ACC112 (cell line): ENCODE measurements at regions not wholly inside any gene's neighbourhood (a gene's known extent, or its start where the extent isn't known, plus 50 kb on each side); places are given as distances from the start of the nearest gene placed in this dataset.

Experiments used
- H2AFZ ChIP-seq: fragments of 200-600 bp; sonication (generic); one replicate; pipeline ENCODE4 v1.6.0; 2017; ENCODE audit warnings: antibody characterized with exemption, low read length; ENCODE audit not compliant: unreplicated experiment
- H3K27ac ChIP-seq: fragments of 200-600 bp; sonication (generic); 2 replicates; pipeline ENCODE4 v1.5.1; 2014; ENCODE audit warnings: low read depth, mild to moderate bottlenecking, antibody characterized with exemption, low read length, moderate library complexity
- H3K27me3 ChIP-seq: fragments of 200-600 bp; sonication (generic); 2 replicates; pipeline ENCODE4 v1.6.1; 2014; ENCODE audit warnings: mild to moderate bottlenecking, antibody characterized with exemption, low read length, moderate library complexity, mixed read lengths; ENCODE audit not compliant: insufficient read depth
- H3K36me3 ChIP-seq: fragments of 200-600 bp; sonication (generic); 2 replicates; pipeline ENCODE4 v1.6.1; 2016; ENCODE audit warnings: mild to moderate bottlenecking, antibody characterized with exemption, low read length, moderate library complexity, mixed read lengths; ENCODE audit not compliant: insufficient read depth
- H3K4me1 ChIP-seq: fragments of 200-600 bp; sonication (generic); one replicate; pipeline ENCODE4 v1.6.1; 2016; ENCODE audit warnings: low read length, mixed read lengths; ENCODE audit not compliant: insufficient read depth, unreplicated experiment, control insufficient read depth
- H3K4me3 ChIP-seq: fragments of 200-600 bp; sonication (generic); 2 replicates; pipeline ENCODE4 v1.5.1; 2014; ENCODE audit warnings: mild to moderate bottlenecking, low read depth, low read length
- H3K79me2 ChIP-seq: fragments of 200-600 bp; sonication (generic); one replicate; pipeline ENCODE4 v1.6.0; 2016; ENCODE audit warnings: low read length; ENCODE audit not compliant: control insufficient read depth, unreplicated experiment, insufficient read depth

- no peak overlapping the region for H3K4me3 ChIP-seq
- no peak overlapping the region for H3K27ac ChIP-seq
- peaks cover 18% of the 10 kb centered on the region for H3K4me1 ChIP-seq
- H3K36me3 ChIP-seq: no peaks in the 10 kb centered on the region
- no peaks in the 10 kb centered on the region for H3K27me3 ChIP-seq
- no peaks in the 10 kb centered on the region for H3K79me2 ChIP-seq
- H2AFZ ChIP-seq: no peak overlapping the region
Measured at GRCh38 chr9:13383855-13384254, 104.4 kb upstream of the MPDZ start.

DNA sequence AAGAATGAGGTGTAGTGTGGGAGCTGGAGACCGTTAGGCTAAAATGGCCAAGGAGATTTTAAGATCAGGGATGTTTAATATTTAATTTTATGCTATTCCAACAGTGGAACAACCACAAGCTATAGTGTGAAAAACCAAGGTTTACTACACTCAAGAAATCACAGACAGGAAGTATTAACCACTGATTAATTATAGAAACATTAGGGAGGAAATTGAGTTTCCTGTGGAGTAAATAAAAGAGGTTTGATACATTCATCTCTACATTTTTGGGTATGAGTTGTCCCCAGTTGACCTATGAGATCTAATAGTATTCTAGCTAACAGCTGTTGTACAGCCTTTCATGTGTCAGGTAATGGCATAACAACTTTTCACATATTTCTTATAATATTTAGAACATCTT lies 103.7 kb upstream of the MPDZ start:
- Histone ChIP-seq H3K27ac (no peak overlapping the region), H3K27me3 (no peaks in the 10 kb centered on the region), H3K79me2 (no peaks in the 10 kb centered on the region), H3K4me3 (no peak overlapping the region), H3K36me3 (no peaks in the 10 kb centered on the region), H2AFZ (no peak overlapping the region), H3K4me1 (peaks cover 16% of the 10 kb centered on the region)

DNA sequence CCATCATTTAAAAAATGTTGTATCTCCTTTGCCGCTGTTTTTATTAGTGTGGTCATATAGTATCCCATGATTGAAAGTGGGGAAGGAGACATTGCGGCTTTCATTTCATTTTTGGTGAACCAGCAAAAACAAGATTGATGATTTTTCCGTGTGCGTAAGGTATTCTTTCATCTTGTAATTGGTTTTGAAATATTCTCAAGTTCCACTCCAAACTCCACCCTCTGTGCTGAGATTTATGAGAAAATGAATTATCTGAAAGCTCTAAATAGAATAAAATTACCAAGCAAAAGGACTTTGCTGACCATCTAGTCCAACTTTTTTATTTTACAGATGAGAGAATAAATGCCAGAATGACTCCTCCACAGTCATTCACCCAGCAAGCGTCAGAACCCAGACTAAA lies 103.1 kb upstream of the MPDZ start:
- Histone ChIP-seq H3K4me1 (peaks cover 11% of the 10 kb centered on the region), H3K79me2 (no peaks in the 10 kb centered on the region), H3K27ac (no peak overlapping the region), H2AFZ (no peak overlapping the region), H3K27me3 (no peaks in the 10 kb centered on the region), H3K36me3 (no peaks in the 10 kb centered on the region), H3K4me3 (no peak overlapping the region)

GRCh38 chr9:13380903-13381302 lies 101.4 kb upstream of the MPDZ start:
- Histone ChIP-seq H3K27ac (no peak overlapping the region), H3K79me2 (no peaks in the 10 kb centered on the region), H2AFZ (no peak overlapping the region), H3K27me3 (no peaks in the 10 kb centered on the region), H3K4me1 (peaks cover 12% of the 10 kb centered on the region), H3K36me3 (no peaks in the 10 kb centered on the region), H3K4me3 (no peak overlapping the region)

- Histone ChIP-seq H3K27ac (no peak overlapping the region), H2AFZ (no peak overlapping the region), H3K27me3 (no peaks in the 10 kb centered on the region), H3K79me2 (no peaks in the 10 kb centered on the region), H3K4me1 (peaks cover 6% of the 10 kb centered on the region), H3K36me3 (no peaks in the 10 kb centered on the region), H3K4me3 (no peak overlapping the region)
Measured at GRCh38 chr9:13378154-13378553, 98.7 kb upstream of the MPDZ start.

DNA sequence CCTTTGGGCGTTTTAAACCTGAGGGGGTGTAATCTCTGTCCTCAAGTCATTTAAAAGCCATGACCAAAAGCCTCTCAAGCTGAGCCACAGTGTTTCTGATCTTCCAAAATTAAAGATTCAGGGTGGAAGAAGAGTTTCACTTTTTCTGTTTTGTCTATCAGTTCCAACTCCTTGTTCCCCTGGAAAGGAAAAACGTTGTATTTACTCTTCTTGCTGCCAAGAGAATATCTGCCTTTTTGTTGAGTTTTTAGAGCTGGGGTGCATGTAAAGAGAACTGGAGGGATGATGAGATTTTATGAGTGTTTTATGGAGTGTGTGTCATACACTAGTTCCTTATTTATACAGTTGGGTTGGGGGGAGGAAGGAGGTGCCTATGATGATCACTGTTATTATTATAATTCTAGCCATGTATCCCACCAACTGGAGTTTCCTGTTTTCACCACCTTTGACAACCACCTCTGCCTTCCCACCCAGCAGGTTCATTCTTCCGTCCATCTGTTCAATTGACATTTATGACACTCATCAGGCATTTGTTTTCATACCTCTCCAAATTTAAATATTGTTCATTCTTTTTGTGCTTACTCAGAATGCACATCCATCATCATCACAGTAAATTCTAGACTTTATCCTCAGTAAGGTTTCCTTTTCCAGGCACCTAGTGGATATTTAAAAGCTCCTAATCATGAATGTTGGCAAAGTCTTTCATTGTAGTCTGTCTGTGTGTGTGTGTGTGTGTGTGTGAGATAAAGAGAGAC lies 97.9 kb upstream of the MPDZ start:
- H3K27me3 ChIP-seq: no peaks in the 10 kb centered on the region
- no peaks in the 10 kb centered on the region for H3K79me2 ChIP-seq
- peak overlapping the region; percentile 32 for H2AFZ ChIP-seq
- no peaks in the 10 kb centered on the region for H3K36me3 ChIP-seq
- peaks cover 6% of the 10 kb centered on the region for H3K4me1 ChIP-seq
- no peak overlapping the region for H3K27ac ChIP-seq
- no peak overlapping the region for H3K4me3 ChIP-seq

GRCh38 chr9:13372510-13372909 lies 93.0 kb upstream of the MPDZ start:
- no peaks in the 10 kb centered on the region for H3K79me2 ChIP-seq
- no peak overlapping the region for H3K4me3 ChIP-seq
- H3K36me3 ChIP-seq: no peaks in the 10 kb centered on the region
- H3K27ac ChIP-seq: no peak overlapping the region
- H2AFZ ChIP-seq: no peak overlapping the region
- H3K4me1 ChIP-seq: peaks cover 4% of the 10 kb centered on the region
- no peaks in the 10 kb centered on the region for H3K27me3 ChIP-seq

DNA sequence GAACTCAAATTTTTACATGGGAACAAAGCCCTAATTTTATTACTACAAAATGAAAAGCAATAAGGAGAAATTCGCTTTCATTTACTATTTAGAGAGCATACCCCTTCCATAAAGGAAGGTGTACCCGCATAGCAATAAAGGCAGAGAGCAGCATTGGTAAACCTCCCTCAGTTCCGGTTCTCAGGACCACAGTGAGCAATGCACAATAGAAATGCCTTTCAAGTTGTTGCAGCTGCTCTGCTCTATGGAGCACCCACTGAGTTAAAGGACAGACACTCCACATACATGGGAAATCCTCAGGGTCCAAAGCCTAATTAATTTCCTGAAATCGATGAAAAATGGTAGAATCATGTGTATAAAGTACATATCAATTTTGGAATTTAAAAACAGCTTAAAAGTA lies 89.9 kb upstream of the MPDZ start:
- no peak overlapping the region for H3K4me3 ChIP-seq

GRCh38 chr9:13367784-13368183 lies 88.3 kb upstream of the MPDZ start:
- no peaks in the 10 kb centered on the region for H3K79me2 ChIP-seq
- no peak overlapping the region for H3K4me3 ChIP-seq
- H3K27me3 ChIP-seq: no peaks in the 10 kb centered on the region
- H3K36me3 ChIP-seq: no peaks in the 10 kb centered on the region
- no peak overlapping the region for H3K27ac ChIP-seq
- no peaks in the 10 kb centered on the region for H3K4me1 ChIP-seq
- H2AFZ ChIP-seq: no peak overlapping the region

More for the DNA sequence above, 89.9 kb upstream of the MPDZ start:
- H2AFZ ChIP-seq: no peak overlapping the region
- no peak overlapping the region for H3K27ac ChIP-seq
- no peaks in the 10 kb centered on the region for H3K27me3 ChIP-seq
- H3K36me3 ChIP-seq: no peaks in the 10 kb centered on the region
- no peaks in the 10 kb centered on the region for H3K79me2 ChIP-seq
- H3K4me1 ChIP-seq: no peaks in the 10 kb centered on the region

DNA sequence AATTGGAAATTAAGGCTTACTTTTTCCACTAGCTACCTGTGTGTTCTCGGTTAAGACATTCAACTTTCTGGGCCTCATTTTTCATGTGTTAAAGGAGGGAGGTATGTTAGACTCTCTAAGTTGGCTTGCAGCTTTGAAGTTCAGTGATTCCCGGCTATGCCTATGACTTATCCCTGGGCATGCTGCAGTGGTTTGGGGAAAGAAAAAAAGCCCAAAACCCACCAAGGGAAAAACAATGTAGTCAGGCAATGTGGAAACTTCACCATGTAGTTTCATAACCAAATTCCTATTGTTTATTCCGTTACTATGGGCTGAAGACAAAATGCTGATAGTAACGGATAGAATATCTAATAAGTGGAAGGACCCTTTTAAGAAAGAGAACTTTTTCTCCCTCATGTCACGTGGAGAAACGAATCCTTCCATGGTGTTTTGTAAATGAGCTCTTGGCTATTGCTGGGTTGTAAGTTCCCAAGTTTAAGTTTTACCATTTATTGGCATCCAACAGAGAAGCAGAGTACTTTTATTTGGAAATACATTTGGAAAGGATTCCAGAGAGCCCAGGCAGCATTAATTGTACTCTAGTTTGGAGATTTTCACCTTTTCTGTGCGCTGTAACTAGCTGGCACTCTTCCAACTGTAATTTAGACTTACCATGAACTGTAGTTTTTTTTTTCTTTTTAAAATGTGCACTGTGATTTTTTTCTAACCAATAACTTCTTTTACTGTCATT lies 84.9 kb upstream of the MPDZ start:
- H3K4me3 ChIP-seq: no peak overlapping the region
- H2AFZ ChIP-seq: no peak overlapping the region
- H3K27me3 ChIP-seq: no peaks in the 10 kb centered on the region
- H3K79me2 ChIP-seq: no peaks in the 10 kb centered on the region
- no peaks in the 10 kb centered on the region for H3K36me3 ChIP-seq
- no peaks in the 10 kb centered on the region for H3K4me1 ChIP-seq
- no peak overlapping the region for H3K27ac ChIP-seq

DNA sequence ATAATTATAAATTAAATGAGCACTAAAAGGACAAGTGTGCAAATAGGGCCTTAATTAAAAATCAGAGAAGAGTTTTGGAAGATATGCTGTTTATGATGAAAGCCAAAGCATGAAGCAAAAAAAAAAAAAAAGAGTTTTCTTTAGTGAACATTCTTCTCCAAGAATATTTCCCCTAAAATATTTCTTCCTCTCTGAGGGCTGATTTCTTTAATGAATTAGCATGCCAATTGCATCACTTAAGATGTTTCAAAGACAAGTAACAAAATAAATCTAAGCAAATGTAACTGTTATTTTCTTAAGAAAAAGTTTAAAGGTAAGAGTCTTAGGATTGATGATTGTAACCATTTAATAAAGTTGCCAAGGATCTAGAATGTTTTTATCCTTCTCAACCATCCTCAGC lies 81.6 kb upstream of the MPDZ start:
- no peaks in the 10 kb centered on the region for H3K79me2 ChIP-seq
- H3K27ac ChIP-seq: no peak overlapping the region
- peaks cover 10% of the 10 kb centered on the region for H3K4me1 ChIP-seq
- H3K36me3 ChIP-seq: no peaks in the 10 kb centered on the region
- H3K4me3 ChIP-seq: no peak overlapping the region
- no peak overlapping the region for H2AFZ ChIP-seq
- no peaks in the 10 kb centered on the region for H3K27me3 ChIP-seq
